ENCODE measurements at regions not wholly inside any gene's neighbourhood (a gene's known extent, or its start where the extent isn't known, plus 50 kb on each side); places are given as distances from the start of the nearest gene placed in this dataset.

- TF ChIP-seq TCF7 (CRISPR knock-in tag; IDR thresholded peaks at IDR 0.05; ENCODE audit: low read depth) (no peak), MAX (CRISPR knock-in tag; IDR thresholded peaks at IDR 0.05) (no peak), SP1 (CRISPR knock-in tag; conservative IDR thresholded peaks at IDR 0.05) (no peak), ZNF138 (CRISPR knock-in tag; conservative IDR thresholded peaks at IDR 0.05) (no peak), NR1H2 (CRISPR knock-in tag; IDR thresholded peaks at IDR 0.05) (no peak), ETV6 (CRISPR knock-in tag; IDR thresholded peaks at IDR 0.05) (no peak)
- TF ChIP-seq, protein P1, sequence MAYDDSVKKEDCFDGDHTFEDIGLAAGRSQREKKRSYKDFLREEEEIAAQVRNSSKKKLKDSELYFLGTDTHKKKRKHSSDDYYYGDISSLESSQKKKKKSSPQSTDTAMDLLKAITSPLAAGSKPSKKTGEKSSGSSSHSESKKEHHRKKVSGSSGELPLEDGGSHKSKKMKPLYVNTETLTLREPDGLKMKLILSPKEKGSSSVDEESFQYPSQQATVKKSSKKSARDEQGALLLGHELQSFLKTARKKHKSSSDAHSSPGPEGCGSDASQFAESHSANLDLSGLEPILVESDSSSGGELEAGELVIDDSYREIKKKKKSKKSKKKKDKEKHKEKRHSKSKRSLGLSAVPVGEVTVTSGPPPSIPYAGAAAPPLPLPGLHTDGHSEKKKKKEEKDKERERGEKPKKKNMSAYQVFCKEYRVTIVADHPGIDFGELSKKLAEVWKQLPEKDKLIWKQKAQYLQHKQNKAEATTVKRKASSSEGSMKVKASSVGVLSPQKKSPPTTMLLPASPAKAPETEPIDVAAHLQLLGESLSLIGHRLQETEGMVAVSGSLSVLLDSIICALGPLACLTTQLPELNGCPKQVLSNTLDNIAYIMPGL (CRISPR knock-in tag; IDR thresholded peaks at IDR 0.05) = no peak
These were observed 369.1 kb upstream of the CLNK start for GRCh38 chr4:11053601-11054220.
